GM12873 (cell line): ENCODE measurements at regions not wholly inside any gene's neighbourhood (a gene's known extent, or its start where the extent isn't known, plus 50 kb on each side); places are given as distances from the start of the nearest gene placed in this dataset.

ENCODE experiments used
- CTCF ChIP-seq: IDR thresholded peaks from 2 replicates; pipeline ENCODE4 v1.5.1; 2012; ENCODE audit warnings: low read depth, mild to moderate bottlenecking, moderate library complexity, low read length, control low read depth; ENCODE audit not compliant: insufficient read depth; ENCODE audit errors: missing control alignments

- no peak for TF ChIP-seq CTCF
Observed at GRCh38 chr11:134569195-134569594, 157.2 kb upstream of the B3GAT1 start.

DNA sequence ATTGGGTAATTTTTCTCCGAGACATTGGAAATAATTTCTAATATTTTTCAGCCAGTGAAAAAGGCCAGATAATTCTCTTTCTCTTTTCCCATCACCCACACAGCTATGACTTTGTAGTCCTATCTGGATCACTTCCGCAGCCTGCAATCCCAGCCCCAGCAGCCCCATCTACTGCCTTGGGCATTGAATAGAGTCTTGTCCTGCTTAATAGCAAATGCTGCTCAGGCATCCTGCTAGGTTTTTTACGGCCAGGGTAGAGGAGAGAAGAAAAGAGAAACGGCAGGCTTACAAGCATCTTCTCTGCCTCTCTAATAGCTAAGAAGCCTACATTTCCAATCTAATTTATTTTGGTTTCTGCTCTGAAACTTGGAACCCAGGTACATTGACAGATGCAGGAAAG is 154.3 kb upstream of the B3GAT1 start:
- no peak for TF ChIP-seq CTCF

DNA sequence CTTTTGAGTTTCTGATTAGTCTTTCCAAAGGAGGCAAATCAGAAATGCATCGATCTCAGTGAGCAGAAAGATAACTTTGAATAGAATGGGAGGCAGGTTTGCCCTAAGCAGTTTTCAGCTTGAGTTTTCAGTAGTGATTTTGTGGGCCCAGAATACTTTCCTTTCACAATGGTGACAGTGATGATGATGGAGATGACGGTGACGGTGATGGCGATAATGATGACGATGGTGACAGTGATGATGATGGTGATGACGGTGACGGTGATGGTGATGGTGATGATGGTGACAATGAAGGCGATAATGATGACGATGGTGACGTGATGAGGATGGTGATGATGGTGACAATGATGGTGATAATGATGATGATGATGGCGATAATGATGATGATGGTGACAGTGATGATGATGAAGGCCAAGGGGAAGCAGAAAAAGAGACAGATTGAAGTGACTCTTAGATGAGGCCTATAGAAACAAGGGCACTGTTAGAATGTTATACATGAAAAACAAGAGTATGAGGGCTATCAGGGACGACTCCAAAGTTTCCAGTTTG is 153.4 kb upstream of the B3GAT1 start:
- no peak for TF ChIP-seq CTCF

DNA sequence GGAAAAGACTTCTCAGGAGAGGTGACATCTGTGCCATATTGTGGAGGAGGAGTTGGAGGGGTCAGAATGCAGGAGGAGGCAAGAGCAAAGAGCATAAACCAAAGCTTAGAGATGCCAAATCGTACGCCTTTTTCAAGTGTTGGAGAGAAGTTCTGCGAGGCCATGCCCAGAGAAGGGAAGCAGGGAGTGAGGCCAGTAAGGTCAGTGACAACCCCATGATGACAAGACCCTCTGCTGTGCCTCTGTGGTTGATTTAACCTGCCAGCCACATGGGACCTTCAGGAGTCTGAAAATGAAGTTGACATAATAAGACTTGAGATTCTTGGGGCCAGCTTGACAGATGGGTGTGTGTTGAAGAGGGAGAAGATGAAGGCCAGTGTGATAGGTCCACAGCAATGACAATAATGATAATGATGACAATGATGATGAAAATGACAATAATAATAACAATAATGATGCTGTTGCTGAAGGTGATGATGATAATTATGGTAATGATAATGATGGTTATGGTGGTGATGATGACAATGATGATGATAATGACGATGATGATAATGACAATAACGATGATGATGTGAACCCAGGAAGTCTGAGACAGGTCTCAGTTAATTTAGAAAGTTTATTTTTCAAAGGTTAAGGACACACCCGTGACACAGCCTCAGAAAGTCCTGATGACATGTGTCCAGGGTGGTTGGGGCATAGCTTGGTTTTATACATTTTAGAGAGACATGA is 152.6 kb upstream of the B3GAT1 start:
- TF ChIP-seq CTCF, result no peak

DNA sequence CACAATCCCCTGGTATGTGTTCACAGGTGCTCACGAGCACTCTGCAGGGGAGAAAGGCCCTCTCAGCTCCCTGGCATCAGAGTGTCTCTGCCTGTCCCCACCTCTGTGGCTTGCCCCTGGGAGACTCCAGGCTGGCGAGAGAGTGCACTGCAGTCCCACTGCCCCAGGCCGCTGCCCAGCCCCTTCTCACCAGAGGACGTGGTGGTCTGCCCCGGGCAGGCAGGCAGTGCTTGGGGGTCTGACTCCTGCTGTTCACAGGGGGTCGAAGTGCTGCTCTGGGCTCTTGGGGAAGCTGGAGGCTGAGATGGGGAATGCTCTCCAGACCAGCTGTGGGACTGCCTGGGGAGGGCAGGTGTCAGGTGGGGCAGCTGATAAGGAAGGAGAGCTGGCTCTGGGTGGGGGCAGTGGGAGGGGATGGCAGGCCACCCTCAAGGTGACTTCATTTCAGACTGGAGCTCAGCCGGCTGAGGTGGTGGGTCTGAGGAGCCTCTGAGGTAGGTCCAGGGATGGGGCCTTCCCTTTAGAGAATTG is 151.0 kb upstream of the B3GAT1 start:
- TF ChIP-seq CTCF, result no peak

DNA sequence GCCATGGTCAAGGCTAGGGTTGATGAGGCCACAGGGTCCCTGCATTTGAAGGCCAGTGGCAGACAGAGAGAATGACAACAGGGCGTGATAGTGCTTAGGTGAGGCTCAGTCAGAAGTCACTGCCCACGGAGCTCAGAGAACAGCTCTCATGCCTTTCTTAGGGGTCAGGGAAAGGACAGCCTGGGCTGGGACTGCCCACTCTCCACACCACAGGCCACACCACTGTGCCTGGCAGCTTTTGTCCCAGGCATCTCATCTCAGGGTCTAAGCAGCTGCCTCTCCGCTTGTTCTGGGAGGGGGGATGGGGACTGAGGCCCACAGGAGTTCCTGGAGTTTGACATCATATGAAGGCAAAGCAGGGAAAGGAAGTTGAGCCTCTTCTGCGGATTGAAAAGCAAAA is 150.2 kb upstream of the B3GAT1 start:
- TF ChIP-seq CTCF, result no peak

DNA sequence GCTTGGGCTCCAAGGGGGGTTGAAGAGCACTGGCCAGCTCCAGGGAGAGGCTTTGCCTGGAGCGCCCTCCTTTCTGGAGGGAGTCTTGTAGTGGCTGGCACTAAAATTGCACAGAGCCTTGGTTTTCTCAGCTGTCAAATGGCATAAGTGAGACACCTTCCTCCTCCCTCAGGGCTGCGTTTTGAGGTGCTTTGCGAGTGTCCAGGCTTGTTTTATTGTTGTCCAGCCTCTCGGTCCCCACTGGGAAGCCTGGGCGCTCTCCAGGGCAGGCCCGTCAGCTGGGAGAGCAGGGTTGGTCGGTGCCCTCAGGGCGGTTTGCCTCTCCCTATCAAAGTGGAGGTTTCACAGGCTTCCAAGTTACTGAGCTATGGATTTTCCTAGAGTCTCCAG is 149.3 kb upstream of the B3GAT1 start:
- TF ChIP-seq CTCF, result no peak
